Liver (tissue), 8 donors: ENCODE measurements at regions not wholly inside any gene's neighbourhood (a gene's known extent, or its start where the extent isn't known, plus 50 kb on each side); places are given as distances from the start of the nearest gene placed in this dataset.

Experiments used
- DNase-seq: peaks from one replicate; pipeline ENCODE4 v3.0.0-alpha.2; 2017; ENCODE audit warnings: low spot score
- H3K27ac ChIP-seq, 2 donors: one replicate each; pipeline ENCODE4 v1.7.0; 2013; ENCODE audit warnings: inconsistent platforms in 2 of 2, low read length in 2 of 2, control low read depth in 1 of 2, low read depth in 1 of 2, mild to moderate bottlenecking in 1 of 2
- H3K27me3 ChIP-seq, 4 donors: one replicate each; pipeline versions ENCODE4 v1.6.1 to v1.7.0; 2013; ENCODE audit warnings: low read length in 3 of 4, inconsistent platforms in 1 of 4, mild to moderate bottlenecking in 1 of 4, moderate library complexity in 1 of 4; ENCODE audit not compliant: control insufficient read depth in 4 of 4, insufficient read depth in 4 of 4
- H3K36me3 ChIP-seq, 4 donors: one replicate each; pipeline versions ENCODE4 v1.6.1 to v1.7.0; 2013; ENCODE audit warnings: low read length in 3 of 4, mild to moderate bottlenecking in 3 of 4, low read depth in 1 of 4, moderate library complexity in 1 of 4; ENCODE audit not compliant: control insufficient read depth in 4 of 4, insufficient read depth in 3 of 4
- H3K4me1 ChIP-seq, 4 donors: one replicate each; pipeline versions ENCODE4 v1.6.1 to v1.7.0; 2013; ENCODE audit warnings: low read length in 3 of 4, mild to moderate bottlenecking in 3 of 4, moderate library complexity in 1 of 4; ENCODE audit not compliant: control insufficient read depth in 4 of 4, insufficient read depth in 4 of 4
- H3K4me3 ChIP-seq, 3 donors: one replicate each; pipeline versions ENCODE4 v1.6.1 to v1.7.0; 2013; ENCODE audit warnings: low read length in 3 of 3, control low read depth in 1 of 3, low read depth in 1 of 3, mild to moderate bottlenecking in 1 of 3
- H3K9ac ChIP-seq, 2 donors: one replicate each; pipeline ENCODE4 v1.7.0; 2013; ENCODE audit warnings: low read length in 2 of 2, mild to moderate bottlenecking in 2 of 2, moderate library complexity in 2 of 2, control low read depth in 1 of 2, low read depth in 1 of 2
- H3K9me3 ChIP-seq, 4 donors: one replicate each; pipeline versions ENCODE4 v1.6.1 to v1.7.0; 2013; ENCODE audit warnings: low read length in 3 of 4; ENCODE audit not compliant: control insufficient read depth in 4 of 4
- ATF3 ChIP-seq: IDR thresholded peaks from 2 replicates; pipeline ENCODE4 v1.6.1; 2016; ENCODE audit warnings: antibody characterized with exemption
- CTCF ChIP-seq: fragments of 150-350 bp; IDR thresholded peaks from 2 replicates; pipeline ENCODE4 v1.5.1; 2017; ENCODE audit warnings: improper control_type of control experiment, low read depth, low read length; ENCODE audit not compliant: missing input control
- EGR1 ChIP-seq, 2 donors: IDR thresholded peaks; 2 replicates each; pipeline ENCODE4 v1.6.1; 2016 to 2018; ENCODE audit warnings: antibody characterized with exemption in 2 of 2, low read depth in 2 of 2
- FOXA1 ChIP-seq: IDR thresholded peaks from 2 replicates; pipeline ENCODE4 v1.6.1; 2016; ENCODE audit warnings: antibody characterized with exemption
- FOXA2 ChIP-seq: IDR thresholded peaks from 2 replicates; pipeline ENCODE4 v1.6.1; 2016; ENCODE audit warnings: antibody characterized with exemption
- GABPA ChIP-seq, 2 donors: IDR thresholded peaks in 1 of 2; conservative IDR thresholded peaks in 1 of 2; 2 replicates each; pipeline ENCODE4 v1.6.1; 2016; ENCODE audit warnings: antibody characterized with exemption in 2 of 2, mild to moderate bottlenecking in 1 of 2, moderate library complexity in 1 of 2
- HNF4A ChIP-seq, 2 donors: conservative IDR thresholded peaks; 2 replicates each; pipeline ENCODE4 v1.6.1; 2016; ENCODE audit warnings: antibody characterized with exemption in 2 of 2, mild to moderate bottlenecking in 2 of 2
- HNF4G ChIP-seq: IDR thresholded peaks from 2 replicates; pipeline ENCODE4 v1.6.1; 2016; ENCODE audit warnings: antibody characterized with exemption
- JUND ChIP-seq, 2 donors: IDR thresholded peaks; 2 replicates each; pipeline ENCODE4 v1.6.1; 2016; ENCODE audit warnings: antibody characterized with exemption in 2 of 2
- MAX ChIP-seq: IDR thresholded peaks from 2 replicates; pipeline ENCODE4 v1.6.1; 2016; ENCODE audit warnings: antibody characterized with exemption
- NR2F2 ChIP-seq: IDR thresholded peaks from 2 replicates; pipeline ENCODE4 v1.6.1; 2016; ENCODE audit warnings: antibody characterized with exemption
- RAD21 ChIP-seq, 2 donors: IDR thresholded peaks; 2 replicates each; pipeline ENCODE4 v1.6.1; 2016; ENCODE audit warnings: antibody characterized with exemption in 2 of 2, mild to moderate bottlenecking in 2 of 2
- RXRA ChIP-seq, 2 donors: IDR thresholded peaks; 2 replicates each; pipeline ENCODE4 v1.6.1; 2017 to 2018; ENCODE audit warnings: antibody characterized with exemption in 2 of 2, mild to moderate bottlenecking in 1 of 2
- SP1 ChIP-seq: IDR thresholded peaks from 2 replicates; pipeline ENCODE4 v1.6.1; 2018; ENCODE audit warnings: antibody characterized with exemption, mild to moderate bottlenecking
- YY1 ChIP-seq: IDR thresholded peaks from 2 replicates; pipeline ENCODE4 v1.6.1; 2016; ENCODE audit warnings: antibody characterized with exemption, mild to moderate bottlenecking
- WGBS: extraction: QIAGEN DNeasy Blood & Tissue Kit; methylation state at CpG from one replicate; pipeline ENCODE4 v1.1.7; 2013; 5-methylcytosine and 5-hydroxymethylcytosine counted together
- TF ChIP-seq, protein P1 (sequence below): IDR thresholded peaks from 2 replicates; pipeline ENCODE4 v1.6.1; 2016; ENCODE audit warnings: antibody characterized with exemption, mild to moderate bottlenecking
- TF ChIP-seq, protein P2 (sequence below): IDR thresholded peaks from 2 replicates; pipeline ENCODE4 v1.6.1; 2016; ENCODE audit warnings: antibody characterized with exemption
- donor health status: healthy.
- donor health status: healthy.
- donor health status: healthy.
- donor health status: healthy.
- donor health status: healthy.

DNA sequence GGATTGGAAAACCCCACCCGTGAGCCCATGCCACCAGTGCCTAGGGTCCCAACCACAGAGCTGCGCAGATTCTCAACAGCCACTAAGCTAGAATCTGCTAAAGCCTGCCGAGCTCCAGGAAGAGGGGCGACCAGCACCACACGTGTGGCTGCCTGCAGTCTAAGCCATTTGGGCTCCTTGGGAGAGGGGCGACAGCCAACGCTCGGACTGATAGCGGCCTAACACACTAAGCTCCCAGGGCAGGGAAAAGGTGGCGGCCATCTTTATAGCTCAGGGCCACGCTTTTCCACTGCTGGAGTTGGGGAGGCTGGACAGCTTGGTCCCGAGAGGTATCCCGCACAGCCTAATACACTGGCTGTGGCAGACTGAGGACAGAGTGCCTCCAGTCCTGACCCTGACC lies 631.8 kb downstream of the CETN3 start (continued):
- TF ChIP-seq JUND (IDR thresholded peaks at IDR 0.05) (no peak), HNF4G (no peak), SP1 (no peak), FOXA1 (no peak), YY1 (no peak)

DNA sequence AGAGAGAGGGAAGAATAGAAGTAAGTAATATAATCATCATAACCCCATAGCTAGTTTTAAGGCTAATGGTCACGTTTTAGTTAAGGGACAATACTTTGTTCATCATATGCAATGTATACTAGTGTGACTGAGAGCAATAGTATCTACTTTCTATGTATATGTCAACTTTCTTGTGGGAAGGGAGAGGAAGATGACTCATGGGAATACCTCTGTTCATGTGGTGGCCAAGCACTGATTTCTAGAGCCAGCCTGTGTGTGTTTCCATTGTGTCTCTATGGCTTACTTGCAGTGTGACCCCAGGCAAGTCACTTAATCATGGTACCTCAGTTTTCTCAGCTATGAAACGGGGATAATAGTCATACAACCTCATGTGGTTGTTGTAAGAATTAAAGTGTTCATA lies 639.6 kb downstream of the CETN3 start:
- 56% methylated on average over 2 of the region's 2 CpGs for WGBS
- Histone ChIP-seq H3K4me3 (no peak overlapping the region), H3K9ac (no peak overlapping the region), H3K9me3 (no peaks in the 10 kb centered on the region), H3K27ac (no peak overlapping the region), H3K4me1 (no peaks in the 10 kb centered on the region), H3K27me3 (no peaks in the 10 kb centered on the region), H3K36me3 (no peaks in the 10 kb centered on the region)
- TF ChIP-seq, protein P1, sequence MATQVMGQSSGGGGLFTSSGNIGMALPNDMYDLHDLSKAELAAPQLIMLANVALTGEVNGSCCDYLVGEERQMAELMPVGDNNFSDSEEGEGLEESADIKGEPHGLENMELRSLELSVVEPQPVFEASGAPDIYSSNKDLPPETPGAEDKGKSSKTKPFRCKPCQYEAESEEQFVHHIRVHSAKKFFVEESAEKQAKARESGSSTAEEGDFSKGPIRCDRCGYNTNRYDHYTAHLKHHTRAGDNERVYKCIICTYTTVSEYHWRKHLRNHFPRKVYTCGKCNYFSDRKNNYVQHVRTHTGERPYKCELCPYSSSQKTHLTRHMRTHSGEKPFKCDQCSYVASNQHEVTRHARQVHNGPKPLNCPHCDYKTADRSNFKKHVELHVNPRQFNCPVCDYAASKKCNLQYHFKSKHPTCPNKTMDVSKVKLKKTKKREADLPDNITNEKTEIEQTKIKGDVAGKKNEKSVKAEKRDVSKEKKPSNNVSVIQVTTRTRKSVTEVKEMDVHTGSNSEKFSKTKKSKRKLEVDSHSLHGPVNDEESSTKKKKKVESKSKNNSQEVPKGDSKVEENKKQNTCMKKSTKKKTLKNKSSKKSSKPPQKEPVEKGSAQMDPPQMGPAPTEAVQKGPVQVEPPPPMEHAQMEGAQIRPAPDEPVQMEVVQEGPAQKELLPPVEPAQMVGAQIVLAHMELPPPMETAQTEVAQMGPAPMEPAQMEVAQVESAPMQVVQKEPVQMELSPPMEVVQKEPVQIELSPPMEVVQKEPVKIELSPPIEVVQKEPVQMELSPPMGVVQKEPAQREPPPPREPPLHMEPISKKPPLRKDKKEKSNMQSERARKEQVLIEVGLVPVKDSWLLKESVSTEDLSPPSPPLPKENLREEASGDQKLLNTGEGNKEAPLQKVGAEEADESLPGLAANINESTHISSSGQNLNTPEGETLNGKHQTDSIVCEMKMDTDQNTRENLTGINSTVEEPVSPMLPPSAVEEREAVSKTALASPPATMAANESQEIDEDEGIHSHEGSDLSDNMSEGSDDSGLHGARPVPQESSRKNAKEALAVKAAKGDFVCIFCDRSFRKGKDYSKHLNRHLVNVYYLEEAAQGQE = no peak
- TF ChIP-seq ATF3 (no peak), MAX (no peak), FOXA1 (no peak), JUND (IDR thresholded peaks at IDR 0.05) (no peak), HNF4A (conservative IDR thresholded peaks at IDR 0.05) (no peak), HNF4G (no peak), YY1 (no peak), CTCF (no peak), RAD21 (IDR thresholded peaks at IDR 0.05) (no peak), RXRA (IDR thresholded peaks at IDR 0.05) (no peak), NR2F2 (no peak), SP1 (no peak), GABPA (IDR thresholded peaks at IDR 0.05 in 1 of 2, conservative IDR thresholded peaks at IDR 0.05 in 1 of 2) (no peak), EGR1 (IDR thresholded peaks at IDR 0.05; ENCODE audit: low read depth in 2 of 2) (no peak), FOXA2 (no peak)
- TF ChIP-seq, protein P2, sequence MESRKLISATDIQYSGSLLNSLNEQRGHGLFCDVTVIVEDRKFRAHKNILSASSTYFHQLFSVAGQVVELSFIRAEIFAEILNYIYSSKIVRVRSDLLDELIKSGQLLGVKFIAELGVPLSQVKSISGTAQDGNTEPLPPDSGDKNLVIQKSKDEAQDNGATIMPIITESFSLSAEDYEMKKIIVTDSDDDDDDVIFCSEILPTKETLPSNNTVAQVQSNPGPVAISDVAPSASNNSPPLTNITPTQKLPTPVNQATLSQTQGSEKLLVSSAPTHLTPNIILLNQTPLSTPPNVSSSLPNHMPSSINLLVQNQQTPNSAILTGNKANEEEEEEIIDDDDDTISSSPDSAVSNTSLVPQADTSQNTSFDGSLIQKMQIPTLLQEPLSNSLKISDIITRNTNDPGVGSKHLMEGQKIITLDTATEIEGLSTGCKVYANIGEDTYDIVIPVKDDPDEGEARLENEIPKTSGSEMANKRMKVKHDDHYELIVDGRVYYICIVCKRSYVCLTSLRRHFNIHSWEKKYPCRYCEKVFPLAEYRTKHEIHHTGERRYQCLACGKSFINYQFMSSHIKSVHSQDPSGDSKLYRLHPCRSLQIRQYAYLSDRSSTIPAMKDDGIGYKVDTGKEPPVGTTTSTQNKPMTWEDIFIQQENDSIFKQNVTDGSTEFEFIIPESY = no peak
- DNase-seq = no peak
